ENCODE measurements at regions not wholly inside any gene's neighbourhood (a gene's known extent, or its start where the extent isn't known, plus 50 kb on each side); places are given as distances from the start of the nearest gene placed in this dataset.

DNA sequence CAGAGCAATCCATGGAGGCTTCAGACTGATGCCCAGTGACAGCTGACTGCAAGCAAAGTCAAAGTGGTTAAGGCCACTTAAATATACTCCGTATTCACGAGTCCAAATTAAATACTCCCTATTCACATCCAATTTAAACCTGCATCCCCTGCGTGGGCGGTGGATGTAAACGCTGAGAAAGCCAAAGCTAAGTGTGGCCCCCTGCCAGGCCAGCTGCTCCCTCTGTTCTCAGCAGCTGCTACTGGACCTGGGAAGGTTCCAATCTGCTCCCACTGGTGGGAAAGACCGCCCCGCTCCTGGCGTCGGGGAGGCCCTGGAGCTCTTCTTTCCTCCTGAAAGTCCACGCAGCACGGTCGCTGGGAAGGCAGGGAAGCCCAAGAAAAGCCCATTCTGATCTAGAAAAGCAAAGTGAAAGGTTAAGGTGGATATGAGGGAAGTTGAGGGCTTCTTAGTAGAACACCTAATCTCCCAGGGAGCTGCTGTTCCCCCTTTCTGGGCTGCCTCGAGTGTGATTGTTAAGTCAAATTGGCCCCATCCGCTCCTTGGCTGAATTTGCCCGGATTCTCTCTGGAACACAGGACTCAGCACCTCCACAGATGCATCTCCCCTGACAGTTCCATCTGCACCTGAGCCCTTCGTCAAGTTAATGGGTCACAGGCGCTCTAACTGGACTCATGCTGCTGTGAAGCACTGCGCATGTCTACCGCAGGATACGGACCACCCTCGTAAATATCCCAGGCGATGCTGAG lies 205.5 kb downstream of the USP12 start:
- DNase-seq, result no peak

DNA sequence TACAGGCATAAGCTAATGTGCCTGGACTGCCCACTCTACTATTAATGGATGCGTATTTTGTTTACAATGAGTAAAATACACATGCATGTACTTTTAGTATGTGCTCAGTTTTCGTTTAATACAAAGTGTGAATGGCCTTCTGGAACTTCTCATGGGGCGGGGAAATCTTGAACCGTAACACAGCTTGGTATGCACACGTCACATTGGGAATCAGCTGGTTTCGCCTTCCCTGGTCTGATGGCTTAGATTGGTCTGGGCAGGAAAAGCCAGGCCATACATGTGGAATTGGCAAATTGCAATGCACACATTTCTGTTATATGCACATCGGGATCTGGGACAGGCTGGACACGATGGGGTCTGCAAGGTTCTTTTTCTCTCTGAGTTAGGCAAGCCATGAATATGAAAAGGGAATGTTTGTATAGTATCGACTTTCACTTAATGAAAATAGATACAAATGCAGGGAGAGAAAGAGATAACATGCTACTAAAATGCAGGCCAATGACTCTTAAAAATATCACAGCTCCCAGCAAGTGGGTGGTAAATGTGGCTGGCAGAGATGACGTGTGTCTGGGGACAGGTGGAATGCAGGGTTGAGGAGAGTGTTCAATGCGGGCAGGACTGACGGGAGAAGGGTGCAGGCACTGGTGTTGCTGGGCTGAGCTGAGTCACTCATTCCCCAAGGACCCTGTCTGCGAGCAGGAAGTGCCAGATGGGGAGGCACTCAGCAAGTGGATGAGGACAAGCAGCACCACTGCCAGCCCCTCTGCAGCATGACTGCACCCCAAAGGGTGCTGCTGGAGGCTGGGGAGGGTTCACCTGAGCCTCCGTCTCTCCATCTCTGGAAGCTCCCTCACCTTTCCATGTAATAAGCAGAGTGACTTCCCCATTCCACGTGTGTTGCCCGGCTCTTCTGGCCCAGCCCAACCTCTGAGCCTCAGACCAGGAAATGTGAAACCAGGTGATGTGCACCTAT lies 204.0 kb upstream of the GPR12 start:
- no peak for DNase-seq

DNA sequence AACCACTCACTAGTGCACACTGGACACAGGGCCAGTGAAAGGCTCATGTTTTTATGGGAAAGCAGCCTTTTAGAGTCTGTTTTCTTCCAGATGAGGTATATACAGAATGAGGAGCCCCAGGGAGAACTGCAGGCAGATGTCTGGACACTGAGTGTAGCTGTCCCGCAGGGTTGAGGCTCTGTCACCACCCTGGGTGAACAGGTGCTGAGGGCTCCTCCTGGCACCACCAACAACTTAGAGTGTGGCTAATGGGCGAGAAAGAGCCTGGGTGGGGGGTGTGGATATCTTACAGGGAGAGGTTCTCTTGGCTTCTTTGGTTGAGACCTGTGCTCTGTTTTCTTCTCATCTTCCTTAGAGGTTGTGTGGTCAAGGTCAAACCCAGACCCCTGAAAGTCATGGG lies 202.1 kb upstream of the GPR12 start:
- no peak for DNase-seq

DNA sequence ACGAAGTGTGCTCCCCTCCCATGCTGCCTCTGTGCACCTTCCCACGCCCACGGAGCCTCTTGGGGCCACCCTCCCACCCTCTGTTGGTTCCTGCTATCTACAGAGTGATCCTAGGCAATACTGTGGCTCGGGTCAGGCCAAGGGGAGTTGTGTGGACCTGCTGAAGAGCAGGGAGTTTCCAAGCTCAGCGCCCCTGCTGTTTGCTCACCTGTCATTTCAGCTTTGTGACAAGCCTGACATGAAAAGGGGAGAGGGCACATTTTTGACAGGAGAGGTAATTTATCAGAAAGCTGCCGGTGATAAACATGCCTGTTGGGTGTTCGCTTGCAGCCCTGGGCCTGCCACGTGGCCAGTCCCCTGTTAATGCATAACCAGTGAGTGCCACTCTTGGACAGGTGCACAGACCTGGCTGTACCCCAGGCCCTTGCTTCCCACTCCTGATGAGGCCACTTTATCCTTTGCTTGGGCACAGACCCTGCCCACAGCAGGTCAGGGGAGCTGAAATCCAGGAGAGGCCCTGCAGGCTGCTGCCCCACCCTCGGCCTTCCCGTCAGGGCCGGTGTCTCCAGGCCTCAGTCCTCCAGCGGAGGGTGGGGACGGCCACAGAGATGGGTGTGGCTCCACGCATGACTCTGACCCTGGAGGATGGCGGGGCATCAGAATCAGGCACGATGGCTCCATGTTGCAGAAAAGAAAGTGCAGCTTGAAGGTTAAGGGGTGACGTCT lies 201.5 kb upstream of the GPR12 start:
- no peak for DNase-seq

DNA sequence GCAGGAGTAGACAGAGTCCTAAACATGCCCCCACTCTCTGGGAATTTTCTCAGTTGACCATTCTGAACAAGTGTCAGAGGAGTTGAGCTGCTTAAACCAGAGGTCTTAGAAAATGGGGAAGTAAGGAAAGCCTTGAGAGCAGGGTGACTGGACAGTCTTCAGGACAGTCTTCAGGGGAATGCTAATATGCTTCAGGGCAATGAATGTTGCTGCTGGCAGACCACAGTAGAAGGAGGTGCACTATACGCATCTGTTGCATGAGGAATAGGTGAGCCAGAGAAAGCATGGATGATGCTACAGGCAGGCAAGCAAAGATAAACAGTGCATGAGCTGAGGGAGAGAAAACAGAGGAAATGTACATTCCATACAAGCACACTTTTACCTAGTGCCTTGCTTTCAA lies 196.6 kb upstream of the GPR12 start:
- no peak for DNase-seq

DNA sequence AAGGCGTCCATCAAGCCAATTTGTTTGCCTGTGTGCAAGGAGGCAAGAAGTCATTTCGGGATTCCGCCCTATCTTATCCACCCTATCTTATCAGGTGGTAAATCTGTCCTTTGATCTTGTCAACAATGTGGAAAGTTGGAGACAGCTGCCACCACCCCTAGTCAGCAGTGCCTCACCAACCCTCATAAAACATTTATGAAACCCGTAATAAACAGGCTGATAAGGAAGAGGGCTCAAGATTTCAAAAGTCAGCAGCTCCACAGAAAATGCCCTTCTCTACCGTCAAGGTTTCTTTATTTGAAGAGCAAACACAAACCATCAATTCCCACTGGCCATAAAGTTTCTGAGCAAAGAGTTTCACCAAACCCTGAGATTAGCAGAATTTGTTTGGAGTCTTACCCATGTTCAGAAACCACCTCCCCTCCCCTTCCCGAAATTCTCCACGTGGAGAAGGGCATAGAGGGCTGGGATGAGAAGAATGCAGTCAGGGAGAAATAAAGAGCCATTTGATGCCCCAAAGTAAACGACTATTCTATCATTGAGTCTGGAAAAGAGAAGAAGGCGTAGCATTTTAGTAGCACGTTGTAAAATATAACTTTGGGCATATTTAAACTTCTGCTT lies 196.0 kb upstream of the GPR12 start:
- no peak for DNase-seq

DNA sequence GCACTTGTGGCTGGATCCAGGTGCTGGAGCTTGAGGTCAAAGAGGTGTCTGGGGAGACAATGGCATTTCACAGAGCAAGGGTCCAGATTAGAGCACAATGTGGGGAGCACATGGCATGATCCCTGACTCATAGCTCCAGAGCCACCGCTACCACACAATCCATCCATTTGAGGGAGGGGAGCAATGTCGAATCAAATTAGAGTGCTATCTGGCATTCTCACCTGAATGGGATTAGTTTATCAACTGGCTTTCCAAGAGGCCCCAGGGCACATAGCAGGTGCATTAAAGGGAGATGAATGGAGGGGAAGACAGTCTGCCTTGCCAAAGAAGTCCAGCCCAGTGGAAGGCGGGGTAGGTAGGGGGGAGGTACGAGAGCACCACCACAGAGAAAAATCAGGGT lies 194.4 kb upstream of the GPR12 start:
- DNase-seq, result no peak

DNA sequence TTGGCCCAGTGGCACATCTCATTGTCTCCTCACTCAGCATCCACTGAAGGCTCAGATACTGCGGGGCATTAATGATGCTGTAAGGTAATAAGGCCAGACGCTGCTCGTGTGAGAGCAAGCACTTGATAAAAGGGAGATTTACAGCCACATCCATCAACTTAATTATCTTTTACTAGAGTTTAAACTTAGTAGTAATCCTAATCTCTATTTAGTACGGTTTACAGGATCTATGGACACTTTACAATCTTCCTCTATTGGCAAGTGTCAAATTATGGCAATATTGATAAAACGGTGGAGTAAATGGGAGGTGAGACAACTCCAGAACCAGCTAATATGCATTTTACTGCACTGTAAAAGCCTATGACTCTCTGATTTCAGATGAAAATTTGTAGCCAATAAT lies 192.7 kb upstream of the GPR12 start:
- no peak for DNase-seq

DNA sequence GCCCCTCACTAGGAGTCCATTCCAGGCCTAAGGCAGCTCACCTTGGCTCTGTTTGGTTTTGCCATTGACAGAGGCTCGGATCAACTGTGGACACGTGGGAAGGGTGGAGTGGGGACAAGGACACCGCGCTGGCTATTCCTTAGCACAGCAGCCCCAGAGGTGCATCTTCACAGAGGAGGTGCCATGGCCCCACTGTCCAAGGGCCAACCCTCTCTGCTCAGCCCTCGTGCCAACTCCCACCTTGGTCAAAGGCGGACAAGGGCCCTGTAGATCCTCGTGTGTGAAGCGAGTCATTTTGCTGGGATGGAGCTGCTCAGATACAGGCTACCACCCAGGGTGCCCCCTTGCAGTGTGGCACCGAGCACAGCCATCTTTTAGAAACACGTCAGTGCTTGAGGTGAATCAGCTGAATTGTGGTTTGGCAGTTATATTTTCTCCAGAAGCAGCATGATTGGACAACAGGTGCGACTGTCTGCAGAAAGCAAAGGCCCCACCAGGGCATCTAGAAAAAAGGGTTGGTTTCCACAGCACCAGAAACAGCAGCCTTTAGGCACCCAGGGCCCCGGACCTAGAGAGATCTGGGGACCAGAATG lies 192.1 kb upstream of the GPR12 start:
- DNase-seq, result no peak

DNA sequence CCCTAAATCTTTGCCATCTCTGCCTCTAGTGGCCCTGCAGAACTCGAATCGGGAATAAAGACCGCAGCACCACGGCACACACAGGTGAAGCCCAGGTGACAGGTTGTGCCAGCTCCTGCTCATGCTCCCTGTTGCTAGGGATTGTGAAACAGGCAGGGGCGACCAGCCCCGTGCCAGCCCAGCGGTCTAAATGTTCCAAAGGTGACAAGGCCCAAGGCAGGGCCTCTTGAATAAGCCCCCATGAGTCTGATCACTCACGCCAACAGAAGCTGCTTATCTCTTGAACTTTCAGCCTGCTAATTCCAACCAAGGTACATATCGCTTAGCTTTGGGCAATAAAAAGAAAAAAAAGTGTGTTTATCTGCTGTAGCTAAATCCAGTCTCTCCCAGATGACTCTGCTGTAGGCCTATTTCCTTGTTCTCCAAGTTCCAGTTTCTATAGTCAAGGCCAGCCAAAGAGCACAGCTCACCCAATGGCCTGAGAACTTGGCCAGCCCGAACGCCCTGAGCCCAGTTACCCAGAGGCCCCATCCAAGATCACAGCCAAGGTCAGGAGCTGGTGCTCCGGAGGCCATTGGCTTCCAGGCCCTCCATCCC lies 191.1 kb upstream of the GPR12 start:
- DNase-seq, result no peak

DNA sequence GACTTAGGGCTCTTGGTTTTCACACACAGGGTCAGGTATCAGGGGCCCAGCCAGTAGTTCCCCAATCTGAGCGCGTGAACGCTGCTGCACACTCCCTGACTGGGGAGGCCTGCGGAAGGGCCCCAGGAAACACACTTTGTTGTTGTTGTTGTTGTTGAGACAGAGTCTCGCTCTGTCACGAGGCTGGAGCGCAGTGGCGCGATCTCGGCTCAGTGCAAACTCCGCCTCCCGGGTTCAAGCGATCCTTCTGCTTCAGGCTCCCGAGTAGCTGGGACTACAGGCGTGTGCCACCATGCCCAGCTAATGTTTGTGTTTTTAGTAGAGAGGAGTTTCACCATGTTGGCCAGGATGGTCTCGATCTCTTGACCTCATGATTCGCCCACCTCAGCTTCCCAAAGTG lies 190.4 kb upstream of the GPR12 start:
- DNase-seq, result no peak

DNA sequence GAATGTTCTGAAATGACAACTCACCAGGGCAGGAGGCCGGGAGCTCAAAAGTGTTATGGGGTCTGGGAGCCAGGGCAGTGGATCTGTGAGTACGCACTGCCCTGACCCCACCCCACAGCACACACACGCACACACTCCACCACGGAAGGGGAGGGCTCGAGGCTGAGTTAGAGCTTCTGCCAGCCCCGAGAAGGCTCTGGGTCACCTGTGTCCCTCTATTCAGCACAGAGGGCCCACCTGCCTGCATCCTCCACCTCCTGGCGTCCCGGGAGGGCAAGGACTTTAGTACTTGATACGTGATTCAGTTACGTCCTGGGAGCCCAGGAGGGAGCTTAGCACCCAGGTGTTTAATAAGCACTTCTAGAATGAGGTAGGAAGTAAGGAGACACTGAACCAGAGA lies 190.0 kb upstream of the GPR12 start:
- DNase-seq, result no peak

DNA sequence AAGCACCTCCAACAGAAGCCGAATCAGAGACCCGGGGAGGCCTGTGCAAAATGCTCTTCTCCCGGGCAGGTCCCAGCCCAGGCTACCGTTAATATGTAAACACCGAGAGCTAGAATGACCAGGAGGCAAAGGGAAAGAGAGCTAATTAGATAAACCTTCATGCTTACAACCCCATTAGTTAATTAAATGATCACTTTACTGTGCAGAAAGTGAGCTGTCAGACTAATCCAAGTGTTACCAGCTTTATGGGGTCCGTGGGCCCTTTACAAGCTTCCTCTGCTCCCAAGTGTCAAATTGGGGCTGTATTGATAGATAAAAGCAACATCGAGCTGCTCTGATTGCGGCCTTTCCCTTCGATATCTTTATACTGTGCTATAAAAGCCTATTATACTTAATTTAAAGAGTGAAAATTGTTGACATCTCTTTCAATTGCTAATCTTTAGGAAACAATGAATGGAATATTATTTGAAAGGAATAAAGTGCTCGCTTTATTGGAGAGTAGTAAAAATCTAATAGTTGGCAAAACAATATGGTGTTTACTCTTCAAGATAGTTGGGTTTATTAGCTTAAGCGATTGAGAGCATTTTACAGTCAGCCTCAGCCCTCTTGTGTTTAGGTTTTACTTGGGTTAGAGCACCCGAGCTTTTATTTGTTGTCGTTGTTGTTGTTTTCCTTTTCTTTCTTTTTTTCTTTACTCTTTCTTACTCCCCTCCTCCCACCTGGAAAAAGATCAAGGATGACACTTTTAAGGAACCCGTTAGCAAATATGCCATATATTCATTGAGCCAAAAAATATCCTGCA lies 189.3 kb upstream of the GPR12 start:
- DNase-seq, result no peak

DNA sequence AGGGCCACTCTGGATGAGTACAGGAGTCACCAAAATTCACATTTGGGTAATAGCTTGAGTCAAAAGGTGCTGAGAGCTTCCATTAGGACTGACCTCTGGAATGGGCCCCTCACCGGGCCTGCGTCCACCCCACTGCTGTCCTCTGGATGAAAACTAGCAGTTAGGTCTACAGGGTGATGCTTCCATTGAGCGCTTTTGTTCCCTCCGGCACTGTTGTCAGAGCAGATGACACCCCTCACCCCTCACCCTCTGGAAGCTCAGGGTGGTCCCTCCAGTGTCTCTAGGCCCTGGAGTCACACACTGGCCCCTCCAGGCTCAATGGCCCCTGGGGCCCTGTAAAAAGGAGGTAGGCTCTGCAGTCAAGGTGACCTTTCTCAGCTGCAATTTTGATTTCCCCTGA lies 187.8 kb upstream of the GPR12 start:
- DNase-seq, result no peak

DNA sequence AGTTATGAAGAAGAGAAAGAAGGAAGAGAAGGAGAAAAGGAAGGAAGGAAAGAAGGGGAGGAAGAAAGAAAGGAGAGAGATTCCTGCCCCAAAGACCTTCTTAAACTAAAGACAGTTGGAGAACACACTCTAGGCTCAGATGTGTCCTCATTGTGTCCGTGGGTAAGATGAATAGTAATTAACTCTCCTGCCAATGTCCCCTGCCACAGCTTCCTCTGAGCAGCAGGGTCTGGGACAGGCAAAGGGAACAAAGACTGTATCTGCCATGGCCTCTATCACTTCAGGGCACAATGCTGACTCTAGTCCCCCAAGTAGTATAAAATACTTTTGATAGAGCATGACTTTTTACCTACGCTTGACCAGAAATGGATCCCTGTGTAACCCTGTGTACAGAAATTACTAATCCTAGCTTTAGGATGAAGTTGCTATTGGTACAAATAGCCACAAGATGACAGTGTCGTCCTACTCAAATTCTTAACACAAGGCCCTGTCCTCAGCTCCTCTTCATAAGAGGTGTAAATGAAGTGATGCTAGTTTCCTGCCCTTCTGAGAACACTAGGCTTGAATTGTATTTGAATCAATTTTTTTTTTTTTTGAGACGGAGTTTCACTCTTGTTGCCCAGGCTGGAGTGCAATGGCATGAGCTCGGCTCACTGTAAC lies 186.2 kb upstream of the GPR12 start:
- no peak for DNase-seq

DNA sequence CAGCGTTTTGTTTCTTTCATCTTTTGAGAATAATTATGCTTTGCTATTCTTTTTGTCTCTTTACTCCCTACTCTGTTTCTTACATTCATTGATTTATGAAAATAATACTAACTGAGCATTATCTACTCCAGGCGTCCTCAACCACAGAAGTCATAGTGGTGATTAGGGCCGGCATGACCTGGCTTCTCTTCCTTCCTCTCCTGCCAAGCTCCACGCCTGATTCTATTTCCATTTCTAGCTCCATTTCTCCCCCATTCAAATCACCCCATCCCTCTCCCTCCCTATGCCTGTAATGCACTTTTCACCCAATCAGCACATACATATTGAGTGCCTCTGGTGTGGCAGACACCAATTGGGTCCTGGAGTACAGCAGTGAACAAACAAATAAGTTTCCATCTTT lies 183.2 kb upstream of the GPR12 start:
- DNase-seq, result no peak

DNA sequence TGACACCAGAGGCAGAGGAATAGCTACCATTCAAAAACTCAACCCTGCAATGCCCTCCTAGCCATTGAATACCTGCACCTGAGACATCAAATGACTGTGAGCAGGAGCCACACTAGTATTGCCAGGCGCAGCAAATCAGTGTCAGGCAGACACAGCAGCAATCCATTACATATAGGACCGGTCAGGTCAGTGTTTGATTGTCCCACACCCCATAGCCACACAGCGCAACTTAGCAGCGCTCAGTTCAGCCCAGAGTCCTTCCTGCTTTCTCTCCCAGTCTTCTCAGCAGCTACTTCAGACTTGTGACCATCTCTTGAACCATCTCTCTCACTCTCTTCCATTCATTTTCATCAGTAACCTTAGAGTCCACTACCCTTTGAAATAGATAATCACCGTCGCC lies 181.6 kb upstream of the GPR12 start:
- DNase-seq, result no peak

DNA sequence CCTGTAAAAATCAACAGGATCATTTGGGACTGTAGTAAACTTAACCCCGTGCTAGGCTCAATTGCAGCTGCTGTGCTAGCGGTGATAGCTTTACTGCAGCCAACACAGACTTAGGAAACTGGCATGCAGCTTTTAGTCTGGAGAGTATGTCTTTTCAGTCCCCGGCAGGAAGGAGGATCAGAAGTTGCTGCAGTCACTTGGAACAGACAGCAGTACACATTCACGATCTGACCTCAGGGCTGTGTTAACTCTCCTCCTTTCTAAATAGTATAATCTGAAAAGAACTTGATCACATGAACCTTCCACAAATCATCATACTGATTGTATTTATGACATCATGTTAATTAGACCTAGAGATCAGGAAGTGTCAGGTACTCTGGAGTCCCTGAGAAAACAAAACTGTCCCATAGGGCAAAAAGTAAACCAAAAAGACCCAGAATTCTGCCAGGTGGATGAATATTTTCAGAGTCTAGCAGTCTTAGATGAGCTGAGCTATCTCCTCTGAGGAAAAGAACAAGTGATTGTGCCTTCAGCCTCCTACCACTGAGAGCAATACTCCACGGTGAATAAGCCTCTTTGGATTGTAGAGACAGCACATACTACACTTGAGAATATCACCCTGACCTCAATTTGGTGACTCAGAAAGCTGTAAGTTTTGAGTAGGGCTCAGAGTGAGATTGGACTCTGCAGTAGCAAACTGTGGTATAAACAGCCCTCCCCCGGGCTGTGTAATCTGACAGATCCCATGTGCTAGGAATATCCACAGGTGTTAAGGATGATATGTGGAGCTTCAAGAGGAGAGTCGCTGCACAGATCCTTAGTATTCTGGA lies 181.0 kb upstream of the GPR12 start:
- DNase-seq, result no peak

DNA sequence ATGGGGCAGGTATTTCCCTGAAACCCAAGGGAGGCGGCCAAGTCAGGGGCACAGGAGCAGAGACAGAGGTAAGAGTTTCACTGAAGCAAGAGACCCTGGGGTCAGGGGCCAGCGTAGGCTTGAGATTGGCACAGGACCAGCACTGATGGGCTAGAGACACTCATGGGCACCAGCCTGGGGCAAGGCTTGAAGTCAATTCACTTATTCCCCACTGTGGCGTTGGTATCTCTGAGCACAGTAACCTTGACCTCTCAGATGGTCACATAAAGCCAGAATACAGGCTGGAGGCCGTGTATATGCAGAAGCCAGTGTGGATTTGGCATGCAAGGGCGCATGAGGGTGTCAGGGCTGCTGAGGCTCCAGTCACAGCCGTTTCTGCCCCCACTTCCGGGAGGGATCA lies 173.5 kb upstream of the GPR12 start:
- DNase-seq, result no peak

DNA sequence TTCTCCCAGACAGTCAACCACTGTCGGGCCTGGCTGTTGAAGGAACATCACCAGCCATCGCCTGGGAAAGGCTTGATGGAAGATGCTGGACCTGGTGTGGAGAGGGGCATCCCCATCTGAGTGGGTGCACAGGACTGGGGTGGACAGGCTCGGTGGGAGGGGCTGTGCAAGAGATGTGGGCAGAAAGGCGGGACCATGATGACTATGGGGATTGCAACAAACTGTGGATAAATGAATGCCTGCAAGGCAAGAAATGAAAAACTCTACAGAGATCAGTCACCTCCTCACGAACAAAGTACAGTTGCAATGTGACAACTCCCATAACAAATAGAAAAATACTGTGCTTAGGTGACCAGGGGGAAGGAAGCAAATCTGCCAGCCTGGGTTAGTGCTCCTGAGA lies 171.9 kb upstream of the GPR12 start:
- no peak for DNase-seq
